Thoracic aorta (tissue), 2 donors: ENCODE measurements at regions not wholly inside any gene's neighbourhood (a gene's known extent, or its start where the extent isn't known, plus 50 kb on each side); places are given as distances from the start of the nearest gene placed in this dataset.

ENCODE experiments used
- ATAC-seq: fragments of 150-250 bp; one replicate; pipeline ENCODE4 v1.8.0; 2017; ENCODE audit warnings: low read depth; ENCODE audit not compliant: insufficient number of reproducible peaks, low FRiP score
- DNase-seq: peaks from one replicate; pipeline ENCODE4 v3.0.0-alpha.2; 2020; ENCODE audit warnings: low spot score
- H3K27ac ChIP-seq, 2 donors: fragments of 200-600 bp; sonication (generic); 1 replicate in 1 of 2; 2 replicates in 1 of 2; pipeline ENCODE4 v1.5.1; 2016; ENCODE audit warnings: mild to moderate bottlenecking in 2 of 2, moderate library complexity in 2 of 2
- H3K27me3 ChIP-seq: fragments of 200-600 bp; sonication (generic); replicated peaks from 2 replicates; pipeline ENCODE4 v1.6.0; 2016; ENCODE audit warnings: mild to moderate bottlenecking; ENCODE audit not compliant: insufficient read depth
- H3K36me3 ChIP-seq: fragments of 200-600 bp; sonication (generic); one replicate; pipeline ENCODE4 v1.5.1; 2016
- H3K4me1 ChIP-seq, 2 donors: fragments of 200-600 bp; sonication (generic); 1 replicate in 1 of 2; 2 replicates in 1 of 2; pipeline versions ENCODE4 v1.5.1 to v1.6.0; 2016; ENCODE audit warnings: low read depth in 2 of 2, mild to moderate bottlenecking in 1 of 2; ENCODE audit not compliant: control insufficient read depth in 1 of 2
- H3K4me3 ChIP-seq: fragments of 200-600 bp; sonication (generic); 2 replicates; pipeline ENCODE4 v1.5.1; 2016; ENCODE audit warnings: mild to moderate bottlenecking
- H3K9me3 ChIP-seq: fragments of 200-600 bp; sonication (generic); 2 replicates; pipeline ENCODE4 v1.5.1; 2016
- CTCF ChIP-seq: fragments of 200-600 bp; sonication (generic); IDR thresholded peaks from one replicate; pipeline ENCODE4 v1.5.1; 2019; ENCODE audit warnings: antibody characterized with exemption

GRCh38 chr13:52903320-52903719 is 54.9 kb upstream of the PCDH8 start:
- TF ChIP-seq CTCF: no peak
- no peak for ATAC-seq

GRCh38 chr13:52899206-52899605 is 50.8 kb upstream of the PCDH8 start:
- no peak for TF ChIP-seq CTCF
- no peak for DNase-seq
- H3K4me3 ChIP-seq: no peak overlapping the region
- no peak overlapping the region for H3K27ac ChIP-seq
- no peaks in the 10 kb centered on the region for H3K4me1 ChIP-seq
- H3K36me3 ChIP-seq: no peaks in the 10 kb centered on the region
- H3K9me3 ChIP-seq: no peaks in the 10 kb centered on the region
- no peak for ATAC-seq
- H3K27me3 ChIP-seq: no peaks in the 10 kb centered on the region

More at GRCh38 chr13:52903320-52903719, 54.9 kb upstream of the PCDH8 start:
- no peaks in the 10 kb centered on the region for H3K9me3 ChIP-seq
- H3K27ac ChIP-seq: no peak overlapping the region
- no peaks in the 10 kb centered on the region for H3K4me1 ChIP-seq
- no peaks in the 10 kb centered on the region for H3K27me3 ChIP-seq
- H3K36me3 ChIP-seq: no peaks in the 10 kb centered on the region
- H3K4me3 ChIP-seq: no peak overlapping the region
- DNase-seq: no peak
